ENCODE measurements at regions not wholly inside any gene's neighbourhood (a gene's known extent, or its start where the extent isn't known, plus 50 kb on each side); places are given as distances from the start of the nearest gene placed in this dataset.

DNA sequence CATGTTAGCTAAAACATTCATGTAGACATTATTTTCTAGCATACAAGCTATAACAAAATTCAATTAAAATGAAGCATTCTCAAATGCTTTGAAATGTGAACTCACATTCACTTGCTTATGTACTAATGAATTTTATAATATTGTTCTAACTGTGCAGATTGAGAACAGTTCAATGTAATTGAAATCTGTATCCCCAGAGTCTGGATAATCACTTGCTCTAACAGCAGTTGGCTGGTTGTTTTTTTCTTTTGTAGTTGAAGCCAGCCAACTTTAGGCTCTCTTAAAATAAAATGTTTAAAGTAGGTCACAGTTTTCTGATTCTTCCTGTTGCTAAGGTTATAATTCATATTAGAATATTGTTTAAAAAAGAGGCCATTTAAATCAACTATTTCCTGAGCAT, 438.9 kb downstream of the NAF1 start:
- TF ChIP-seq, protein P1, sequence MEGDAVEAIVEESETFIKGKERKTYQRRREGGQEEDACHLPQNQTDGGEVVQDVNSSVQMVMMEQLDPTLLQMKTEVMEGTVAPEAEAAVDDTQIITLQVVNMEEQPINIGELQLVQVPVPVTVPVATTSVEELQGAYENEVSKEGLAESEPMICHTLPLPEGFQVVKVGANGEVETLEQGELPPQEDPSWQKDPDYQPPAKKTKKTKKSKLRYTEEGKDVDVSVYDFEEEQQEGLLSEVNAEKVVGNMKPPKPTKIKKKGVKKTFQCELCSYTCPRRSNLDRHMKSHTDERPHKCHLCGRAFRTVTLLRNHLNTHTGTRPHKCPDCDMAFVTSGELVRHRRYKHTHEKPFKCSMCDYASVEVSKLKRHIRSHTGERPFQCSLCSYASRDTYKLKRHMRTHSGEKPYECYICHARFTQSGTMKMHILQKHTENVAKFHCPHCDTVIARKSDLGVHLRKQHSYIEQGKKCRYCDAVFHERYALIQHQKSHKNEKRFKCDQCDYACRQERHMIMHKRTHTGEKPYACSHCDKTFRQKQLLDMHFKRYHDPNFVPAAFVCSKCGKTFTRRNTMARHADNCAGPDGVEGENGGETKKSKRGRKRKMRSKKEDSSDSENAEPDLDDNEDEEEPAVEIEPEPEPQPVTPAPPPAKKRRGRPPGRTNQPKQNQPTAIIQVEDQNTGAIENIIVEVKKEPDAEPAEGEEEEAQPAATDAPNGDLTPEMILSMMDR (IDR thresholded peaks at IDR 0.05) = no peak
- TF ChIP-seq EZH2phosphoT487 (IDR thresholded peaks at IDR 0.05) (no peak), EZH2 (IDR thresholded peaks at IDR 0.05) (no peak)
